Activated naive CD4-positive, alpha-beta T cell treated with anti-CD3 and anti-CD28 coated beads, Interleukin-2, amount 50 U/mL, for 72 hours (primary cell): ENCODE measurements at regions not wholly inside any gene's neighbourhood (a gene's known extent, or its start where the extent isn't known, plus 50 kb on each side); places are given as distances from the start of the nearest gene placed in this dataset.

Source experiments
- ATAC-seq, 2 donors: fragments of 150-1000 bp; cut with Tn5 transposase; 2 replicates each; pipeline ENCODE4 v1.10.0; 2021; ENCODE audit warnings: mild to moderate bottlenecking in 2 of 2, moderate library complexity in 2 of 2
- DNase-seq, 2 donors: peaks; one replicate each; pipeline ENCODE4 v3.0.0; 2021 to 2022; ENCODE audit warnings: low spot score in 2 of 2
- H3K27ac Mint-ChIP-seq, 2 donors: one replicate each; pipeline ENCODE4 v1.8.0; 2022; ENCODE audit warnings: mild to moderate bottlenecking in 2 of 2, mixed read lengths in 2 of 2
- H3K36me3 Mint-ChIP-seq, 2 donors: one replicate each; pipeline ENCODE4 v1.8.0; 2022; ENCODE audit warnings: mixed read lengths in 2 of 2
- H3K9me3 Mint-ChIP-seq, 2 donors: one replicate each; pipeline ENCODE4 v1.8.0; 2022; ENCODE audit warnings: mixed read lengths in 2 of 2

DNA sequence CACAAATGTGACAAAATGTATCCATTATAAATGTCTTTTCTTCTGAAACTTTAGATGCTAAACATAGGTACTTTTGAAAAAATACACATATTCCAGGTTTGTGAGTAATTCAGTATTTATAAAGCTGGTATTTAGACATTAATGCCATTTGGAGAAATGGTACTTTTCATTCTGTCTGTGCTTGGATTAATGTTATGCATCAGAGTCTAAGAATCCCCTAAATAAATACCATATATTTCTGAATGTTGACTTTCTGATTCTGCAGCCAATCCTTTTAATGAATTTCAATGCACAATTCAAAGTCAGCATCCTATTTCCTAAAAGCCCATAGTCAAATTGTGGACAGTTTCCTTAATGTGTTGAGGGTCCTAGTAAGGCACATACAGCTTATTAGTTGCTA lies 145.0 kb downstream of the DKK1 start:
- Mint-ChIP-seq H3K36me3 (no peaks in the 10 kb centered on the region), H3K9me3 (peaks cover 0 to 5% of the 10 kb centered on the region in 2 donors), H3K27ac (no peak overlapping the region)
- DNase-seq, result no peak
- no peak for ATAC-seq

DNA sequence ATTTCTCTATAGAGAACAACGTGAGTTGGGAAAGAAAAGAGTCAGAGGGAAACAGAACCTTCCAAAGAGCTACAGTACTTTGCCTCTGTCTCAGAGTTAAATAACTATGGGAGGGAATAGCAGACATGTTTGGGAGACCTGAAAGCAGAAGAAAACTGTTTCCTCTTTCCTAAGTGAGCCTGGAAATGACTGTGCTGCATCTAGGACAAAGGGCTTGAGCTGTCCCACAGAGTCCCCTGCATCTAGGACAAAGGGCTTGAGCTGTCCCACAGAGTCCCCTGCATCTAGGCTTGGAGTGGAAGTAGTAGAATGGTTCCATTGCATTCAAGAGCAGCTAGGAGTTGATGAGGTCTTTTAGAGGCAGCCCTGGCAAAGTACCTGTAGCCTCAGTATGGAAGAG lies 149.7 kb downstream of the DKK1 start:
- H3K9me3 Mint-ChIP-seq, result peaks cover 13 to 21% of the 10 kb centered on the region in 2 donors
- peaks cover 0 to 3% of the 10 kb centered on the region in 2 donors for H3K36me3 Mint-ChIP-seq
- ATAC-seq (no peak), DNase-seq (no peak)
- no peak overlapping the region for H3K27ac Mint-ChIP-seq

DNA sequence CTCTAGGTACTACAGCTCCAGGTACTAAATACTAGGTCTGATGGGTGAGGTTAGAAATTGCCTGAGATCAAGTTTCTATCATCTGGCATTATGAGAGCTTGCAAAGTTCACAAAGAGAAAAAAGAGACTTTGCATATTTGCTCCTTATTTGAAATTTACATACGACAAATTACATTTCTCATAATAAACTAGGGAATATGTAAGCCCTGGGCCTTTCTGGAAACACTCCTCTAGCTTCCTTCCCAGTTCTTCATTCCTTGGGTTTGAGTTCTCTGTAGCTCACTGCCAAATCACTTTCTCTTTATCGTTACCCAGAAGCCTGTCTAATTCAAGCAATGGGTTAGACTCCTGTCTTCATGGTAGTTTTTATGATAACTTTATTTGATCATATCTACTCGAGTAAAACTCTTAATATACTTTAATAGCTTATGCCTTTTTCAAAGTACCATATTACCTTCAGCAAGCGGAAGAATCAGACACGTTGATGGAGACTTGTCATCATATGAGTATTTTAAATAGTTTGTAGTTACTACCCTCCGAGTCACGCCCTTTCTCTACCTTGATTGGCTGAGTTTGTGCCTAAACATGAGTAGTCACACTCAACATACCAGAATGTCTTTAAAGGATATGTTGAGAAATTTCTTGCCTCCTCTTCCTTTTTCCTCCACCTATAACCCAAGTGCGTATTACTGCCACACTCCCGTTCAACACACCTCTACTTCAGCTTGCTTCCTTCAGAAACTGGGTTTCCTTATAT lies 150.5 kb downstream of the DKK1 start:
- H3K36me3 Mint-ChIP-seq, result peaks cover 0 to 7% of the 10 kb centered on the region in 2 donors

DNA sequence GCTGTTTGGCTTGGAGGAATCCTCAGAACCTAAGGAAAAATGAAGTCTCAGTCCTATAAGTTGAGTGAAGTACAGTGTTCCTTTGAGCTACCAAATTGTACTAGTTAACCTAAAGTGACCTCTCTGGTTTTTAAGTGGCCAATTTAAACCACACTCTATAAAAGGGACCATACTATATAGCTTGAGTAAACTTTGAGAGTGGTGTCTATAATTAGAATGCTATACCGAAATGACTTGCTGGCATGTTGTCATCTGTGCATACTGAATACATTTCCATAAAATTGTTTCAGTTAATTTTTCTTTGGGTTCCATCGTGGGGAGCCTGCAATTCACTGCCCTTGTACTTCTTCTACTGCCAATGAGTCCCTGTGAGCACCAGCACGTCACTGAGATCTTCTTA lies 151.1 kb downstream of the DKK1 start:
- no peak for DNase-seq
- Mint-ChIP-seq H3K36me3 (peaks cover 0 to 7% of the 10 kb centered on the region in 2 donors), H3K9me3 (peaks cover 15 to 21% of the 10 kb centered on the region in 2 donors), H3K27ac (no peak overlapping the region)
- ATAC-seq, result no peak

More for the DNA sequence above, 150.5 kb downstream of the DKK1 start:
- H3K9me3 Mint-ChIP-seq, result peaks cover 15 to 21% of the 10 kb centered on the region in 2 donors
- ATAC-seq (no peak), DNase-seq (no peak)
- no peak overlapping the region for H3K27ac Mint-ChIP-seq

DNA sequence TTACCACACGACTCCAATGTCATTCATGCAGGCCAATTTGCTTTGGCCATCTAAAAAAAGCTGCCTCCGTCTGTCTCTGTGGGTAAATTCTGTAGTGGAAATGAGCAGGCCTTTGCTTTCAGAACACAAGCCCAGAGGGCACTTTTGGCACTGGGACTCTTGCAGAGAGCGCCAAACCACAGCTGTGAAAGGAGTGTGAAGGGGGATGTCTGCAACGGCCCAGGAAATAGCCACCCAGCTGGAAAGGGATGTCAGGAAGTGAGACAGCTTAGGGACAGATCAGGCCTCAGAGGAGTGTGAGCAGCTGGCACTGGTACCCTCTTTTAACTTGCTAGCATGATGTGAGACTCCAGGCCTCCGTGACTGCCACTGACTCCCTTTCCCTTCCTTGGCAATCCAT lies 152.4 kb downstream of the DKK1 start:
- Mint-ChIP-seq H3K9me3 (peaks cover 15 to 21% of the 10 kb centered on the region in 2 donors), H3K36me3 (peaks cover 0 to 7% of the 10 kb centered on the region in 2 donors), H3K27ac (no peak overlapping the region)
- DNase-seq (no peak), ATAC-seq (no peak)

DNA sequence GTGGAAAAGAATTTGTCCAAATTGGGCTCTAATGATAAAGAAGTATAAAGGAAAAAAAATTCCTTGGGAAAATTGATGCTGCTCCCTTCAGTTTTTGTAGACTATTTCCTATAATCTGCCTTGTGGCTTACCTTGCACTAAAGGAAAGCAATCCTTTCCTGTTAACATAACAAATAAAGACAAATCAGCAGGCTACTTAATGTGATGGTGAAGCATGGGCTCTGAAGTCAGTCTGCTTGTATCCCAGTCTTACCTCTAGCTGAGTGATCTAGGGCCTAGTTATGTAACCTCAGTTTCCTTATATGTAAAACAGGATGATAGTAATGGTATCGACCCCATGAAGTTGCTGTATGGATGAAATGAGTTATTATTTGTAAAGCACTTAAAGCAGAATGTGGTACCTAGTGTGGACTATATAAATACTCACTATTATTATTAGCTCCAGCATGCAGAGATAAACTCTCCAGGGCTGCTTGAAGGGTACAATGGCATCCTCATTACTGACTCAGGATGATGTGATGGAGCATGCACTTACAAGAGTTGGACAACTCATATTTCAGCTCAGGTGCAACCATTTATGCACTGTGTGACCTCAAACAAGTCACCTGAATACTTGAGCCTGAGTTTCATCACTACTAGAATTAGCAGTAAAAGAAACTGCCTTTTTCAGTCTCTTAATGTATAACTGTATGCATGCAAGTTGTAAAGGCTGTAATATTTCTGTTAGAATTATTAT lies 156.1 kb downstream of the DKK1 start:
- H3K27ac Mint-ChIP-seq, result no peak overlapping the region
- ATAC-seq (no peak), DNase-seq (no peak)
- peaks cover 9 to 19% of the 10 kb centered on the region in 2 donors for H3K9me3 Mint-ChIP-seq
- peaks cover 0 to 7% of the 10 kb centered on the region in 2 donors for H3K36me3 Mint-ChIP-seq

DNA sequence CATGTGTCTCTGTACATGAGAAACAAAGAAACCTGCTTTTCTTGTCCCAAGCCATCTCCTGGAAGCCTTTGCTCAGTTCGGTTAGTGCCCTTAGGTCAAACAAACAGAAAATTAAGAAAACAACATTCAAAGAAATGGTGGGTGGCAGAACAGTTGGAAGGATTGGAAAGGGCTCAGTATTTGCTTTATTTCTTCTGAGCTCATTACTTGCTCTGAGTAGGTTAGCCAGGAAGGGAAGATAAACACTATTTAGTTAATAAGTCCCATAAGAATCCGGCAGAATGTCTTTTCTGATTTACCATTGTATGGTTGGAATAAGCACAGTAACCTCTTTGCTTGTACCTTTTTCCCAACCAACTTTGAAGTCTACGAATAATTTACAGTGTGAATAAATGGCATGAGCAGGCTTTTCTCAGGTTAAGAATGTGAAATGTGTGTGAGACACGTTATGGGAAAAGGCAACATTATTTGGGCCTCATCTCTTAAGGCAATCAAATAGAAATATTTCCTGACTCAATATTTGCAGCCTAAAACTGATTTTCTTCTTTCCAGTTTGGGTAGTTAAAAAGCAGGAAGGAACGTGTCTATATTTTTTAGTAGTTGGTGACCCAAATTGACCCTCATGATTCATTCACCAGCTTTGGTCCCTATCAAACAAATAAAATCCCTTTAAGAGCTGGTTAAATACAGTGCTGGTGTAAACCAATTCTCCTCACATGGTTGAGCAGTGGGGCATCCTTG lies 158.5 kb downstream of the DKK1 start:
- no peak for ATAC-seq
- peaks cover 12 to 16% of the 10 kb centered on the region in 2 donors for H3K9me3 Mint-ChIP-seq

DNA sequence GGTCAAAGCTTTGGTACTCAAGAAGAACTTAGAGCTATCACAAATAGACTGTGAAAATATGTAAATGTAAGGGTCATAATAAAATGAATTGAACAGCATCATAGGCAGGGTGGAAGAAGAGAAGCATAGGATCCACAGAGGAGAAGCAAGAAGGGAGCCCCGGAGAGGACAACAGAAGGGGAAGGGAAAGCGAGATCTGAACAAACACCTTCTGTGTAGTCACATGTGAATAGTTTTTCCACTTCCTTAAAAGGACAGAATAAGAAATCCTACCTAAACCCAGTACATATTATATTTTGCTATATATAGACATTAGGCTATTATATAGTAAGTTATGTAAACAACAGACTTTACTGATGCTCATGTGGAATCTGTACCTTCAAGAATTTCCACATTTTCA lies 160.2 kb downstream of the DKK1 start:
- Mint-ChIP-seq H3K36me3 (no peaks in the 10 kb centered on the region), H3K27ac (no peak overlapping the region), H3K9me3 (peaks cover 6 to 7% of the 10 kb centered on the region in 2 donors)
- ATAC-seq (no peak), DNase-seq (no peak)

More for the DNA sequence above, 158.5 kb downstream of the DKK1 start:
- Mint-ChIP-seq H3K36me3 (peaks cover 0 to 7% of the 10 kb centered on the region in 2 donors), H3K27ac (no peak overlapping the region)
- DNase-seq, result no peak

DNA sequence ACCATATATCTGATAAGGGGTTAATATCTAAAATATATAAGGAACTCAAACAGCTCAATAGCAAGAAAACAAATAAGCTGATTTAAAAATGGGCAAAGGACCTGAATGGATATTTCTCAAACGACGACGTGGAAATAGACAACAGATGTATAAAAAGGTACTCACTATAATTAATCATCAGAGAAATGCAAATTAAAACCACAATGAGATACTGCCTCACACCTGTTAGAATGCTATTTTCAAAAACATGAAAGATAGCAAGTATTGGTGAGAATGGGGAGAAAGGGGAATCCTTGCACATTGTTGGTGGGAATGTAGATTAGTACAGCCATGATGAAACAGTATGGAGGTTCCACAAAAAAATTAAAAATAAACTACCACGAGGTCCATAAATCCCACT lies 163.2 kb downstream of the DKK1 start:
- Mint-ChIP-seq H3K9me3 (peaks cover 6 to 7% of the 10 kb centered on the region in 2 donors), H3K27ac (no peak overlapping the region), H3K36me3 (no peaks in the 10 kb centered on the region)
- ATAC-seq (no peak), DNase-seq (no peak)

DNA sequence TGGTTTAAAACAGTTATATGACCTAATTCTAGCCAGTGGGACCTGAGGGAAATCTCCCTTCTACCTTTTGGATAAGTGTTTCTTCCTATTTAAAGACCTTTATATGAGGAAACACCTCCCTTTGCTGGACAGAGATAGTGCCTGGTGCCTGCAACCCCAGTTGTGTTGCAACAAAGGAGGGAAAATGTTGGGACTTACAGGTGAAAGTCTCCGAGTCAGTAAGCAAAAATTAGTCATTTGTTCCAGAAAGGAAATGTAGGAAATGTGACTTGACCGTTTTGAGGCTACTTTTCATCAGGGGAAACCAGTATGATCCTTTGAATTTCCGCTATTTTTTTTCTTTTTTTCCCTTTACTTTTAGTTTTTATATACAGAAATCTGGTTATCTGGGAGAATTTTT lies 165.5 kb downstream of the DKK1 start:
- DNase-seq, result no peak
- H3K9me3 Mint-ChIP-seq, result peaks cover 4 to 6% of the 10 kb centered on the region in 2 donors
- no peaks in the 10 kb centered on the region for H3K36me3 Mint-ChIP-seq
- ATAC-seq, result no peak
- no peak overlapping the region for H3K27ac Mint-ChIP-seq

DNA sequence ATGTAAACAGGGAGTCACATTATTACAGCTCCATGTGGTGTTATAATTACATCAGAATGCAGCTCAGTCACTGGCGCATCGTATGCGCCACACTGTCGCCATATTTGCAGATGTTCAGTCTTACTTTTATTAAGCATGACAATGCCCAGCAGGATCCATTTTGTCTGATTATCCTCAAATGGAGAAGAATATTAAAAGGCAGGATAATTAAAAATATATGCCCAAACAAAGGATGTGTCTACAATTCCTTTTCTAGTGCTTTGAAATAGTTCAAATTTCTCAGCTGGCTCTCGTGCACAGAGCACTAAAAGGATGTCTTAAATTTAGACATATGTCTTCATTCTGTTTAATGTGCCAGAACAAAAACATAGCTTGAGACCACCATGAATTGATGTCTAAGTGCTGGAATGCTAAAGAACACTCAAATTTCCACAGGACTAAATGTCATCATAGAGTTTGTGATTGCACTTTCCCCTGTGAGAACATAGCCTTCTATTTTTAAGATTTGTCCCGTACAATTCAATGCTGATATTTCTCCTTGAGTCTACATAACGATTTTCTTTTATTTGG lies 168.0 kb downstream of the DKK1 start:
- no peak for DNase-seq
- Mint-ChIP-seq H3K36me3 (no peaks in the 10 kb centered on the region), H3K9me3 (peaks cover 0 to under 1% of the 10 kb centered on the region in 2 donors), H3K27ac (no peak overlapping the region)
- ATAC-seq, result no peak

DNA sequence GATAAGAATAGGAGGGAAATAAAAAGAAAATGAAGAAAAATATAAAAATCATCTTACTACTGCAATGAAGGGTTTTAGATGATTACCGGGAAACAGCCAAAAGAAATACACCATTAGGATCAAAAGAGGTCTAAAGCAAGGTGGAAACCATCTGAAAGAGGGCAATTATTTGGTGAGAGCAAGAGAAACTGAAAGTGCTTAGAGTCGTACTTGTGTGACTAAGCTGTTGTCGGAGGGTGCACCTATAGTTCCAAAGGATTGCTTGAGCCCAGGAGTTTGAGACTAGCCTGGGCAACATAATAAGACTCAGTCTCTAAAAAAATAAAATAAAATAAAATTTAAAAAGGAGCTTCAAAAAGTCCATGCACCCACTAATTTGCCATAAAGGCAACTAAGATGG lies 169.5 kb downstream of the DKK1 start:
- Mint-ChIP-seq H3K36me3 (no peaks in the 10 kb centered on the region), H3K9me3 (no peaks in the 10 kb centered on the region), H3K27ac (no peak overlapping the region)
- ATAC-seq (no peak), DNase-seq (no peak)

DNA sequence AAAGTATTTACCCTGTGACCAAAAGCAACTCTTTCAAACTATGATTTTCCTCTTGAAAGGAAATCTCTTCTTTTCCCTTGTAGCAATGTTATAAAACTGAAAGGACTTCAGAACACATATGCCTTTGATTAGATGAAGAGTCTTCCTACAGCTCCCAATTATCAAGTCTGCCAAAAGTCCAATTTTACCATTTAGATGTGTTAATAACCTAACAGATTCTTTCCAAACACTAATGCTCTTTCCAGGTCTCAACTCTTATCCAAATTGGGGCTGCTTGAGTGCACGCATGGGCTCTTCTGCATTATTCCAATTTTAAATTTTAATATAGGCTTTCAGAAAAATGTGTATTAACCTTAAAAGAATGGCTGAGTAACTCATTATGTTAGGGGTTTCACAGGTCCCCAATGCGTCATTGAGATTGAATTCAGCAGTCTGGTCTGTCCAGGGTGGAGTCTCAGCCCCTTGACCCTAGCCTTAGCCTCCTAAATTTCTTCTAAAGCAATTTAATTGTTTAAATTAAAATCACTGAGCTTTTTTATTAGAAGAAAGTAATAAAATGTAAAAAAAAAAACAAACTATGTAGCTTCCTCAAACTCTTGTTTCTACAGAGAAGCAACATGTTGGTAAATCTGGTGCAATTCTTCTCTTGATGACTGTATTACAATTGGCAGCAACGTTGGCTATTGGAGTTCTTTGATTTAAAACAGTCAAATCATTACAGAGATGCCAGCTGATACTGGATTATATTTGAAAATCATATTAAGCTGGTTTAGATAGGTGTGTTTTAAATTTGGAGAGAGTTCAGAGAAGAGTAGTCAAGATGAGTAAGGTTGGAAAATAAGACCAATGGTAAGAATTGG lies 170.4 kb downstream of the DKK1 start:
- Mint-ChIP-seq H3K27ac (no peak overlapping the region), H3K9me3 (no peaks in the 10 kb centered on the region), H3K36me3 (no peaks in the 10 kb centered on the region)
- no peak for ATAC-seq
- DNase-seq, result no peak

DNA sequence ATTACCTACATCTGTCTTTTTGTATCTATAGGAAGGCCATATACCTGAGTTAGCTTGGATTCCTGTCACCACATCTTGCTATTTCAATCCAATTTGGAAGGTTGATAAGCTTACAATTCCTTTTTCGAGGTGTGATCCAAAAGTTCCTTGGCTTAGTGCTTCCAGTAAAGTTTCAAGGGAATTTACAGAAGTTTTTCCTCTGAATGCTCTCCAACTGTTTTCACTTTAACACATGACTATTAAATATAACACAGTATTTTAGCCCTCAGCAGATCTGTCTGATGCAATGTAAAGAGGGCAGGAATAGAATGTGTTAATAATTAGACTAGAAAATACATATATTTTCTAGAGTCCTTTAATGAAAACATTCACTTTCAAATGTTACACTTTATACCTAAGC lies 171.4 kb downstream of the DKK1 start:
- ATAC-seq (no peak), DNase-seq (no peak)
- H3K36me3 Mint-ChIP-seq, result no peaks in the 10 kb centered on the region
- H3K9me3 Mint-ChIP-seq, result no peaks in the 10 kb centered on the region
- H3K27ac Mint-ChIP-seq, result no peak overlapping the region

DNA sequence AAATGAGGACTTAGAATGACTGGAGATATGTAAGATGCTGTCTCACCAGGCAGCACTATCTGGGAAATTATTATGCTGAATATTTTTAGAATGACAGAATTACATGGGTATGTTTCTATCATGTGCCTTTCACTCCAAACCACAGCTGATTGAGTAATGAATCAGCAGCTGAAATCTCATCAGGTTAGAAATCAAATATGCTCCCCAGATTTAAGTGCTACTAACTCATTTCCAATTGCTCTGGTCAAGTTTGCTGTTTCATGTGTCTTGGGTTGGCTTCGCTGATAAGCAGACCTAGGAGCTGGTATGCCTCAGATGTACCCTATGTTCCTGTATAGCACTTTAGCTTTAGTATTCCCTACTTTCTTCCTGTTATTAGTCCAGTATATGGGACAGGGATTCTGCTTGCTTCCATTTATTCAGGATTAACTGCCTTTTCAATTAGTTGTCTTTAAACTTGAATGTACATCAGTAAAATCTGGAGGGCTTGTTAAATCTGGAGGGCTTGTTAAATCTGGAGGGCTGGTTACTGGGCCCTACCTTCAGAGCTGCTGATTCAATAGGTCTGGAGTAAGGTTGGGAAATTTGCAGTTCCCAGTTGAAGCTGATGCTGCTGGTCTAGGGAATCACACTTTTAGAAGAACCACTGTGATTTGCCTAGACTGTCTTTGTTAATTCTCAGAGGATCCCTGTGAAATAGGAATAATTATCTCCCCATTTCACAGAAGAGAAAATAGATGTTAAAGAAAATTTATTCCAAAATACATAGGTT lies 172.9 kb downstream of the DKK1 start:
- no peak for ATAC-seq
- H3K36me3 Mint-ChIP-seq, result no peaks in the 10 kb centered on the region
- H3K27ac Mint-ChIP-seq, result no peak overlapping the region
- no peak for DNase-seq
- H3K9me3 Mint-ChIP-seq, result no peaks in the 10 kb centered on the region
